ENCODE measurements at regions not wholly inside any gene's neighbourhood (a gene's known extent, or its start where the extent isn't known, plus 50 kb on each side); places are given as distances from the start of the nearest gene placed in this dataset.

- Histone ChIP-seq H3K27me3 (ENCODE audit: insufficient read depth, low read length) (no peaks in the 10 kb centered on the region), H3K4me2 (ENCODE audit: low read length) (peak overlapping the region; percentile 19), H3K79me2 (ENCODE audit: insufficient read depth, low read length) (no peaks in the 10 kb centered on the region), H2AFZ (ENCODE audit: low read depth, low read length) (no peak overlapping the region), H3K27ac (ENCODE audit: low read depth, low read length) (no peak overlapping the region), H4K20me1 (ENCODE audit: insufficient read depth, low read length) (no peaks in the 10 kb centered on the region), H3K9ac (ENCODE audit: low read length) (no peak overlapping the region), H3K4me1 (ENCODE audit: insufficient read depth, low read length) (peaks cover 5% of the 10 kb centered on the region), H3K4me3 (ENCODE audit: insufficient read depth, low read depth, low read length) (no peak overlapping the region), H3K36me3 (ENCODE audit: insufficient read depth, low read length) (no peaks in the 10 kb centered on the region), H3K9me3 (ENCODE audit: insufficient read depth, low read depth, low read length) (no peaks in the 10 kb centered on the region)
- TF ChIP-seq CTCF (IDR thresholded peaks at IDR 0.05; ENCODE audit: insufficient read depth, low read depth, low read length): no peak
- TF ChIP-seq EZH2 (IDR thresholded peaks at IDR 0.05; ENCODE audit: insufficient read depth, low read length): no peak
- DNase-seq (ENCODE audit: low read depth) (peak; percentile 37), FAIRE-seq (no peak)
- Mint-ChIP-seq H3K4me1 (ENCODE audit: low read depth, unreplicated experiment) (peaks cover 12% of the 10 kb centered on the region), H3K4me3 (ENCODE audit: unreplicated experiment) (no peak overlapping the region), H3K27ac (ENCODE audit: unreplicated experiment) (peak overlapping the region; percentile 28), H3K27me3 (ENCODE audit: low read depth, unreplicated experiment) (no peaks in the 10 kb centered on the region), H3K9me3 (ENCODE audit: unreplicated experiment) (peaks cover 4% of the 10 kb centered on the region), H3K36me3 (ENCODE audit: low read depth, unreplicated experiment) (no peaks in the 10 kb centered on the region)
Observed at GRCh38 chr12:92002195-92002649, 143.4 kb downstream of the BTG1 start.

DNA sequence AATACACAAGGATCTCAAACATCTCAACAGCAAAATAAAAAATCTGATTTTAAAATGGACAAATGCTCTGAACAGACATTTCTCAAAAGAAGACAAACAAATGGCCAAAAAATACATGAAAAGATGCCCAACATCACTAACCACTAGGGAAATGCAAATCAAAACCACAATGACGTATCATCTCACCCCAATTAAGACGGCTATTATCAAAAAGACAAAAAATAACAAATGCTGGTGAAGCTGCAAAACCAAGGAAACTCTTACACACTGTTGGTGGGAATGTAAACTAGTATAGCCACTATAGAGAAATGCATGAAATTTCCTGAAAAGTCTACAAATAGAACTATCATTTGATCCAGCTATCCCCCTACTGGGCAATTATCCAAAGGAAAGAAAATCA lies 145.0 kb downstream of the BTG1 start:
- no peak overlapping the region for H3K27ac Mint-ChIP-seq (ENCODE audit: unreplicated experiment)

More for the DNA sequence above, 145.0 kb downstream of the BTG1 start:
- FAIRE-seq: peak; percentile 76
- no peak overlapping the region for H3K4me3 Mint-ChIP-seq (ENCODE audit: unreplicated experiment)
- TF ChIP-seq EZH2 (IDR thresholded peaks at IDR 0.05; ENCODE audit: insufficient read depth, low read length) (no peak), CTCF (IDR thresholded peaks at IDR 0.05; ENCODE audit: insufficient read depth, low read depth, low read length) (no peak)
- H4K20me1 ChIP-seq (ENCODE audit: insufficient read depth, low read length): no peaks in the 10 kb centered on the region
- H3K27ac ChIP-seq (ENCODE audit: low read depth, low read length): no peak overlapping the region
- peak; percentile 68 for DNase-seq (ENCODE audit: low read depth)
- H3K9me3 Mint-ChIP-seq (ENCODE audit: unreplicated experiment): no peaks in the 10 kb centered on the region
- no peaks in the 10 kb centered on the region for H3K27me3 ChIP-seq (ENCODE audit: insufficient read depth, low read length)
- H3K9me3 ChIP-seq (ENCODE audit: insufficient read depth, low read depth, low read length): no peaks in the 10 kb centered on the region
- H3K4me3 ChIP-seq (ENCODE audit: insufficient read depth, low read depth, low read length): no peak overlapping the region
- peaks cover 12% of the 10 kb centered on the region for H3K4me1 Mint-ChIP-seq (ENCODE audit: low read depth, unreplicated experiment)
- no peaks in the 10 kb centered on the region for H3K36me3 Mint-ChIP-seq (ENCODE audit: low read depth, unreplicated experiment)
- no peak overlapping the region for H3K4me2 ChIP-seq (ENCODE audit: low read length)
- no peak overlapping the region for H2AFZ ChIP-seq (ENCODE audit: low read depth, low read length)
- H3K27me3 Mint-ChIP-seq (ENCODE audit: low read depth, unreplicated experiment): no peaks in the 10 kb centered on the region
- H3K9ac ChIP-seq (ENCODE audit: low read length): no peak overlapping the region
- no peaks in the 10 kb centered on the region for H3K36me3 ChIP-seq (ENCODE audit: insufficient read depth, low read length)
- peaks cover 5% of the 10 kb centered on the region for H3K4me1 ChIP-seq (ENCODE audit: insufficient read depth, low read length)
- H3K79me2 ChIP-seq (ENCODE audit: insufficient read depth, low read length): no peaks in the 10 kb centered on the region
